SK-N-SH (cell line): ENCODE measurements at regions not wholly inside any gene's neighbourhood (a gene's known extent, or its start where the extent isn't known, plus 50 kb on each side); places are given as distances from the start of the nearest gene placed in this dataset.
A peak's percentile ranks its signal among the peaks of the same experiment; 100 is the strongest.

Source experiments
- CTCF ChIA-PET: fragments of 300-600, 350-600 bp; formaldehyde crosslinking; extraction: SDS; loops from one replicate; lab custom pipeline; 2021; lab: Yijun Ruan, JAX
- POLR2A ChIA-PET: fragments of 350-600 bp; sonication (Branson Sonifier 250); formaldehyde crosslinking; extraction: SDS; loops from one replicate; lab custom pipeline; 2020; ENCODE audit warnings: antibody characterized with exemption, inconsistent platforms; lab: Yijun Ruan, JAX
- DNase-seq: peaks from one replicate; pipeline ENCODE4 v3.0.0; 2012
- H2AFZ ChIP-seq: fragments of 200-600 bp; sonication (generic); 2 replicates; pipeline ENCODE4 v1.8.1; 2016; ENCODE audit warnings: antibody characterized with exemption, mild to moderate bottlenecking, low read depth
- H3F3A ChIP-seq: fragments of 200-600 bp; sonication (generic); replicated peaks from 2 replicates; pipeline ENCODE3; 2016; ENCODE audit warnings: antibody characterized with exemption, mild to moderate bottlenecking; ENCODE audit not compliant: insufficient read depth
- H3K27ac ChIP-seq, 2 experiments: fragments of 200-500 bp in 1 of 2; fragments of 200-600 bp in 1 of 2; sonication (Bioruptor generic) in 1 of 2; sonication (generic), shearing (Covaris generic) in 1 of 2; 2 replicates each; pipeline versions ENCODE4 v1.5.1 to v1.6.1; 2014 to 2016; ENCODE audit warnings: low read depth in 2 of 2, inconsistent platforms in 1 of 2, low read length in 1 of 2, mild to moderate bottlenecking in 1 of 2, mixed read lengths in 1 of 2
- H3K27me3 ChIP-seq: fragments of 200-600 bp; sonication (generic), shearing (Covaris generic); 2 replicates; pipeline ENCODE4 v1.6.1; 2016; ENCODE audit warnings: mixed run types; ENCODE audit not compliant: insufficient read depth
- H3K36me3 ChIP-seq, 2 experiments: fragments of 200-500 bp in 1 of 2; fragments of 200-600 bp in 1 of 2; sonication (Bioruptor generic) in 1 of 2; sonication (generic) in 1 of 2; replicated peaks in 1 of 2; 2 replicates each; pipeline versions ENCODE3 to v1.5.1; 2014 to 2016; ENCODE audit warnings: low read length in 1 of 2, mild to moderate bottlenecking in 1 of 2; ENCODE audit not compliant: insufficient read depth in 2 of 2, control insufficient read depth in 1 of 2
- H3K4me1 ChIP-seq, 2 experiments: fragments of 200-500 bp in 1 of 2; fragments of 200-600 bp in 1 of 2; sonication (Bioruptor generic) in 1 of 2; sonication (generic), shearing (Covaris generic) in 1 of 2; 2 replicates each; pipeline versions ENCODE4 v1.5.1 to v1.6.1; 2014 to 2016; ENCODE audit warnings: low read depth in 1 of 2, low read length in 1 of 2, mixed run types in 1 of 2; ENCODE audit not compliant: insufficient read depth in 2 of 2, control insufficient read depth in 1 of 2
- H3K4me2 ChIP-seq: fragments of 200-600 bp; sonication (generic), shearing (Covaris generic); 2 replicates; pipeline ENCODE4 v1.6.1; 2017; ENCODE audit warnings: mixed run types
- H3K4me3 ChIP-seq, 2 experiments: fragments of 200-500 bp in 1 of 2; fragments of 200-600 bp in 1 of 2; sonication (Bioruptor generic) in 1 of 2; sonication (generic), shearing (Covaris generic) in 1 of 2; 2 replicates each; pipeline versions ENCODE4 v1.5.1 to v1.8.1; 2014 to 2016; ENCODE audit warnings: low read depth in 2 of 2, inconsistent platforms in 1 of 2, low read length in 1 of 2, mild to moderate bottlenecking in 1 of 2, mixed read lengths in 1 of 2, moderate library complexity in 1 of 2
- H3K79me2 ChIP-seq: fragments of 200-600 bp; sonication (generic); 2 replicates; pipeline ENCODE4 v1.8.1; 2017; ENCODE audit warnings: mild to moderate bottlenecking; ENCODE audit not compliant: insufficient read depth
- H3K9ac ChIP-seq: fragments of 200-600 bp; sonication (generic); 2 replicates; pipeline ENCODE4 v1.6.1; 2017; ENCODE audit warnings: mixed run types
- H3K9me2 ChIP-seq: fragments of 200-600 bp; sonication (generic); 2 replicates; pipeline ENCODE4 v1.6.1; 2017; ENCODE audit warnings: mixed run types
- H3K9me3 ChIP-seq: fragments of 200-600 bp; sonication (generic); 2 replicates; pipeline ENCODE4 v1.6.1; 2017; ENCODE audit warnings: mixed run types, mild to moderate bottlenecking, moderate library complexity
- H4K20me1 ChIP-seq: fragments of 200-600 bp; sonication (generic); 2 replicates; pipeline ENCODE4 v1.6.1; 2017; ENCODE audit warnings: mild to moderate bottlenecking, mixed run types; ENCODE audit not compliant: insufficient read depth
- CHD2 ChIP-seq: fragments of 150-350 bp; IDR thresholded peaks from 2 replicates; pipeline ENCODE4 v1.6.1; 2018; ENCODE audit warnings: low read length; ENCODE audit not compliant: partially characterized antibody
- EZH2phosphoT487 ChIP-seq: fragments of 200-600 bp; sonication (generic); IDR thresholded peaks from 2 replicates; pipeline ENCODE4 v1.6.1; 2017; ENCODE audit warnings: low read depth, mixed run types, mild to moderate bottlenecking, antibody characterized with exemption, moderate library complexity, borderline replicate concordance
- FOXJ3 ChIP-seq: sonication (generic); formaldehyde crosslinking; IDR thresholded peaks from 2 replicates; pipeline ENCODE4 v1.5.1; 2020; ENCODE audit warnings: mild to moderate bottlenecking, missing genetic modification reagents
- GATA2 ChIP-seq: sonication (generic); formaldehyde crosslinking; IDR thresholded peaks from 2 replicates; pipeline ENCODE4 v1.5.0; 2020; ENCODE audit warnings: mild to moderate bottlenecking, missing genetic modification reagents
- RAD21 ChIP-seq: IDR thresholded peaks from 2 replicates; pipeline ENCODE4 v1.6.1; 2012; ENCODE audit warnings: mild to moderate bottlenecking, low read length
- RCOR1 ChIP-seq: fragments of 150-350 bp; IDR thresholded peaks from 2 replicates; pipeline ENCODE4 v1.6.1; 2017; ENCODE audit warnings: antibody characterized with exemption, low read length
- REST ChIP-seq: IDR thresholded peaks from 2 replicates; pipeline ENCODE4 v1.6.1; 2012; ENCODE audit warnings: mild to moderate bottlenecking, low read depth, low read length, moderate library complexity
- RFX5 ChIP-seq: IDR thresholded peaks from 2 replicates; pipeline ENCODE4 v1.6.1; 2012; ENCODE audit warnings: mild to moderate bottlenecking, improper control_type of control experiment, low read length
- SMC3 ChIP-seq: IDR thresholded peaks from 2 replicates; pipeline ENCODE4 v1.6.1; 2012; ENCODE audit warnings: low read depth, low read length, improper control_type of control experiment
- TAF1 ChIP-seq: IDR thresholded peaks from 2 replicates; pipeline ENCODE4 v1.6.1; 2012; ENCODE audit warnings: low read depth, mild to moderate bottlenecking, low read length, moderate library complexity, borderline replicate concordance
- TEAD4 ChIP-seq: IDR thresholded peaks from 2 replicates; pipeline ENCODE4 v1.4.0; 2012; ENCODE audit warnings: mild to moderate bottlenecking, borderline replicate concordance; ENCODE audit not compliant: insufficient read depth
- WGBS: methylation state at CpG from one replicate; pipeline ENCODE4 v1.1.6; 2017; ENCODE audit warnings: low lambda C conversion rate; 5-methylcytosine and 5-hydroxymethylcytosine counted together
- TF ChIP-seq, protein P1 (sequence below): fragments of 150-350 bp; IDR thresholded peaks from 2 replicates; pipeline ENCODE4 v1.6.1; 2017; ENCODE audit warnings: antibody characterized with exemption, low read length, low read depth, borderline replicate concordance
- TF ChIP-seq, protein P2 (sequence below): IDR thresholded peaks from 2 replicates; pipeline ENCODE4; 2012

- TF ChIP-seq, protein P1, sequence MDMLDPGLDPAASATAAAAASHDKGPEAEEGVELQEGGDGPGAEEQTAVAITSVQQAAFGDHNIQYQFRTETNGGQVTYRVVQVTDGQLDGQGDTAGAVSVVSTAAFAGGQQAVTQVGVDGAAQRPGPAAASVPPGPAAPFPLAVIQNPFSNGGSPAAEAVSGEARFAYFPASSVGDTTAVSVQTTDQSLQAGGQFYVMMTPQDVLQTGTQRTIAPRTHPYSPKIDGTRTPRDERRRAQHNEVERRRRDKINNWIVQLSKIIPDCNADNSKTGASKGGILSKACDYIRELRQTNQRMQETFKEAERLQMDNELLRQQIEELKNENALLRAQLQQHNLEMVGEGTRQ = no peak
- TF ChIP-seq TEAD4 = no peak
- no peak for TF ChIP-seq FOXJ3 (CRISPR knock-in tag)
- TF ChIP-seq, protein P2, sequence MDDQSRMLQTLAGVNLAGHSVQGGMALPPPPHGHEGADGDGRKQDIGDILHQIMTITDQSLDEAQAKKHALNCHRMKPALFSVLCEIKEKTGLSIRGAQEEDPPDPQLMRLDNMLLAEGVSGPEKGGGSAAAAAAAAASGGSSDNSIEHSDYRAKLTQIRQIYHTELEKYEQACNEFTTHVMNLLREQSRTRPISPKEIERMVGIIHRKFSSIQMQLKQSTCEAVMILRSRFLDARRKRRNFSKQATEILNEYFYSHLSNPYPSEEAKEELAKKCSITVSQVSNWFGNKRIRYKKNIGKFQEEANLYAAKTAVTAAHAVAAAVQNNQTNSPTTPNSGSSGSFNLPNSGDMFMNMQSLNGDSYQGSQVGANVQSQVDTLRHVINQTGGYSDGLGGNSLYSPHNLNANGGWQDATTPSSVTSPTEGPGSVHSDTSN = no peak
- TF ChIP-seq CHD2 = no peak
- TF ChIP-seq REST = no peak
- no peak for TF ChIP-seq SMC3
- TF ChIP-seq RAD21 = no peak
- TF ChIP-seq RFX5 = no peak
- TF ChIP-seq RCOR1 = no peak
- ChIA-PET POLR2A (no interaction called here), CTCF (interaction anchor here (1.1 kb wide), 1 partner anchor 15 kb away, joined by 3 read pairs; no protein-coding TSS in a partner anchor)
- 79% methylated on average over 1 of the region's 1 CpG for WGBS
- no peak overlapping the region for H3K27ac ChIP-seq
- H3K9ac ChIP-seq = no peak overlapping the region
- no peaks in the 10 kb centered on the region for H3K79me2 ChIP-seq
- no peak overlapping the region for H3K4me2 ChIP-seq
- H3K9me3 ChIP-seq = no peaks in the 10 kb centered on the region
- peaks cover 0 to 2% of the 10 kb centered on the region in 2 experiments; a peak in 1 of 4 replicates for H3K4me1 ChIP-seq
- H3F3A ChIP-seq = no peaks in the 10 kb centered on the region
- no peaks in the 10 kb centered on the region for H3K27me3 ChIP-seq
- no peak for DNase-seq
- H3K36me3 ChIP-seq = no peaks in the 10 kb centered on the region
- no peak overlapping the region for H2AFZ ChIP-seq
- no peaks in the 10 kb centered on the region for H3K9me2 ChIP-seq
- H4K20me1 ChIP-seq = no peaks in the 10 kb centered on the region
- no peak overlapping the region for H3K4me3 ChIP-seq
Observed at GRCh38 chr21:25400427-25400826, 206.9 kb downstream of the MRPL39 start.

DNA sequence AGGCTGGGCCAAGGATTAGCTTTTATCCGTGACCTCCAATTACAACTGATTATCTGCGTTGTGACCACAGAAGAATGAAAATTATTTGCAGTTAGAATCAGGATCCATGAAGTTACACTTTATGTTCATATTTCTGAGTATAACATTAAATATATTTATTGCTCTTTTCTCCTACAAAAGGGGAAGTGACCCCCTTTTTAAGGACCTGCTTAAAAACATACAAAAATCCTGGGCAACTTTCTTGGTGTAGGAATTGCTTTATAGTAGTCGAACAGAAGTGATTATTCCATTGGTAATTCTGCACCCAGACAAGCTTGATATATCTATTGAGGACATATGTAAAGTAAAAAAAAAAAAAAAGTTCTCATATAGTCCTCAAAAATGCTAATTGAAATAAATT is 208.7 kb downstream of the MRPL39 start:
- WGBS = 75% methylated on average over 3 of the region's 3 CpGs
- Histone ChIP-seq H4K20me1 (no peaks in the 10 kb centered on the region), H3K27me3 (no peaks in the 10 kb centered on the region), H2AFZ (0 out of 2 replicates have a peak overlapping the region, but pooled peaks have one; percentile 41), H3K4me3 (no peak overlapping the region), H3K9me3 (no peaks in the 10 kb centered on the region), H3K4me2 (no peak overlapping the region), H3K4me1 (peaks cover 0 to 2% of the 10 kb centered on the region in 2 experiments; a peak in 1 of 4 replicates), H3K36me3 (no peaks in the 10 kb centered on the region), H3K27ac (no peak overlapping the region), H3F3A (no peaks in the 10 kb centered on the region), H3K9me2 (no peaks in the 10 kb centered on the region), H3K9ac (no peak overlapping the region), H3K79me2 (no peaks in the 10 kb centered on the region)
- ChIA-PET POLR2A (no interaction called here), CTCF (interaction anchor here (0.9 kb wide), 1 partner anchor 13 kb away, joined by 3 read pairs; no protein-coding TSS in a partner anchor)
- TF ChIP-seq RCOR1 (peak; percentile 60), EZH2phosphoT487 (no peak), GATA2 (CRISPR knock-in tag) (0 out of 2 replicates have a peak, but pooled peaks have one; percentile 40), TAF1 (no peak)
- DNase-seq = no peak
